Fibroblast of lung (primary cell): ENCODE measurements at regions not wholly inside any gene's neighbourhood (a gene's known extent, or its start where the extent isn't known, plus 50 kb on each side); places are given as distances from the start of the nearest gene placed in this dataset.

ENCODE experiments used
- DNase-seq, 2 donors: peaks; one replicate each; pipeline versions ENCODE4 v3.0.0 to v3.0.0-alpha.2; 2010; ENCODE audit warnings: low read depth in 2 of 2
- H2AFZ ChIP-seq: 2 replicates; pipeline ENCODE4 v1.5.1; 2012; ENCODE audit warnings: low read length, control low read depth, inconsistent platforms
- H3K27ac ChIP-seq: 2 replicates; pipeline ENCODE4 v1.5.1; 2011; ENCODE audit warnings: low read length, control low read depth; ENCODE audit not compliant: insufficient read depth
- H3K27me3 ChIP-seq: 2 replicates; pipeline ENCODE4 v1.5.1; 2011; ENCODE audit warnings: mild to moderate bottlenecking, low read length; ENCODE audit not compliant: control insufficient read depth, insufficient read depth
- H3K36me3 ChIP-seq: 2 replicates; pipeline ENCODE4 v1.5.1; 2011; ENCODE audit warnings: low read length; ENCODE audit not compliant: control insufficient read depth, insufficient read depth
- H3K4me1 ChIP-seq: 2 replicates; pipeline ENCODE4 v1.5.1; 2011; ENCODE audit warnings: low read length; ENCODE audit not compliant: control insufficient read depth, insufficient read depth; ENCODE audit errors: extremely low read depth
- H3K4me2 ChIP-seq: 2 replicates; pipeline ENCODE4 v1.5.1; 2011; ENCODE audit warnings: low read length, control low read depth; ENCODE audit not compliant: insufficient read depth; ENCODE audit errors: extremely low read depth
- H3K4me3 ChIP-seq, 4 experiments: fragments of 200-600 bp in 1 of 4; sonication (generic) in 1 of 4; replicated peaks in 1 of 4; 2 replicates each; pipeline ENCODE4 v1.5.1; 2011 to 2016; ENCODE audit warnings: low read length in 4 of 4, low read depth in 3 of 4, mild to moderate bottlenecking in 3 of 4, control low read depth in 2 of 4, inconsistent platforms in 1 of 4, mixed read lengths in 1 of 4; ENCODE audit not compliant: insufficient read depth in 1 of 4; ENCODE audit errors: control extremely low read depth in 1 of 4
- H3K79me2 ChIP-seq: 2 replicates; pipeline ENCODE4 v1.5.1; 2012; ENCODE audit warnings: mild to moderate bottlenecking, low read length, inconsistent platforms; ENCODE audit not compliant: control insufficient read depth, insufficient read depth
- H3K9ac ChIP-seq: 2 replicates; pipeline ENCODE4 v1.5.1; 2011; ENCODE audit warnings: mild to moderate bottlenecking, low read length, control low read depth; ENCODE audit not compliant: insufficient read depth
- H3K9me3 ChIP-seq: 2 replicates; pipeline ENCODE4 v1.5.1; 2012; ENCODE audit warnings: low read depth, low read length; ENCODE audit not compliant: control insufficient read depth, insufficient read depth
- H4K20me1 ChIP-seq: 2 replicates; pipeline ENCODE4 v1.5.1; 2011; ENCODE audit warnings: low read length; ENCODE audit not compliant: control insufficient read depth, insufficient read depth; ENCODE audit errors: extremely low read depth
- EZH2 ChIP-seq: IDR thresholded peaks from 2 replicates; pipeline ENCODE4 v1.5.1; 2012; ENCODE audit warnings: low read length, control low read depth, mild to moderate bottlenecking; ENCODE audit errors: missing control alignments
- TF ChIP-seq, protein P1 (sequence below), 2 donors: IDR thresholded peaks in 1 of 2; conservative IDR thresholded peaks in 1 of 2; 1 replicate in 1 of 2; 2 replicates in 1 of 2; pipeline ENCODE4 v1.5.1; 2011 to 2012; ENCODE audit warnings: low read length in 2 of 2, control low read depth in 1 of 2, inconsistent platforms in 1 of 2, low read depth in 1 of 2, mild to moderate bottlenecking in 1 of 2

DNA sequence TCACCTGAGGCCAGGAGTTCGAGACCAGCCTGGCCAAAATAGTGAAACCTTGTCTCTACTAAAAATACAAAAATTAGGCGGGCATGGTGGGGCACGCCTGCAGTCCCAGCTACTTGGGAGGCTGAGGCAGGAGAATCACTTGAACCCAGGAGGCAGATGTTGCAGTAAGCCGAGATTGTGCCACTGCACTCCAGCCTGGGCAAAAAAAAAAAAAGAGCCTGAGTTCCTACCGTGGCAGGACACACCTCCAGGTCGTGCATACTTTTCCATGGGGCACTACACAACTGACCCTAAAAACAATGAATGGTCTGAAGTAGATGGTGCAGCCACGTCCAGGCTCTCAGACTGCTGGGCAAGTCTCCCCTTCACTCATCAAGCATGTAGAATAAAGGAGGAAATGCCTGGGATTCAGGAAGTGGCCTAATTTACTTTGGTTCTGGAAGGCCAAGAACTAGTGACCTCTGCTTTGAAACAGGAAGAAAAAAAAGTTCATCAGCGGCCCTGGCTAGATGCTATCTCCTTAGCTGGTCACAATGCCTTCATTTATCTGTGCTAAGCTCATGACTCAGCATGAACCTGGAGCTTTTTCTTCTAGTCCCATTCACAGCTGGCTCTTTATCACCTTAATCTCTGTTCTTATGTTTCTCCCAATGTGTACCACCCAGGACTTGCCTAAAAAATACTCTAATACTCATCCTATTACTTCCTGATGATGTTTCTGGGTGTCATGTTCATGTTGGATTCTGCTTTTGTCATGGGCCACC is 55.8 kb upstream of the OR6J1 start:
- no peak overlapping the region for H3K9ac ChIP-seq
- no peak overlapping the region for H3K4me3 ChIP-seq
- H3K27ac ChIP-seq = no peak overlapping the region
- no peaks in the 10 kb centered on the region for H3K79me2 ChIP-seq
- no peaks in the 10 kb centered on the region for H4K20me1 ChIP-seq
- H3K4me2 ChIP-seq = no peak overlapping the region
- peak in 1 of 2 donors; percentile 62 for DNase-seq
- no peaks in the 10 kb centered on the region for H3K9me3 ChIP-seq
- TF ChIP-seq EZH2 = no peak
- TF ChIP-seq, protein P1, sequence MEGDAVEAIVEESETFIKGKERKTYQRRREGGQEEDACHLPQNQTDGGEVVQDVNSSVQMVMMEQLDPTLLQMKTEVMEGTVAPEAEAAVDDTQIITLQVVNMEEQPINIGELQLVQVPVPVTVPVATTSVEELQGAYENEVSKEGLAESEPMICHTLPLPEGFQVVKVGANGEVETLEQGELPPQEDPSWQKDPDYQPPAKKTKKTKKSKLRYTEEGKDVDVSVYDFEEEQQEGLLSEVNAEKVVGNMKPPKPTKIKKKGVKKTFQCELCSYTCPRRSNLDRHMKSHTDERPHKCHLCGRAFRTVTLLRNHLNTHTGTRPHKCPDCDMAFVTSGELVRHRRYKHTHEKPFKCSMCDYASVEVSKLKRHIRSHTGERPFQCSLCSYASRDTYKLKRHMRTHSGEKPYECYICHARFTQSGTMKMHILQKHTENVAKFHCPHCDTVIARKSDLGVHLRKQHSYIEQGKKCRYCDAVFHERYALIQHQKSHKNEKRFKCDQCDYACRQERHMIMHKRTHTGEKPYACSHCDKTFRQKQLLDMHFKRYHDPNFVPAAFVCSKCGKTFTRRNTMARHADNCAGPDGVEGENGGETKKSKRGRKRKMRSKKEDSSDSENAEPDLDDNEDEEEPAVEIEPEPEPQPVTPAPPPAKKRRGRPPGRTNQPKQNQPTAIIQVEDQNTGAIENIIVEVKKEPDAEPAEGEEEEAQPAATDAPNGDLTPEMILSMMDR (conservative IDR thresholded peaks at IDR 0.05 in 1 of 2, IDR thresholded peaks at IDR 0.05 in 1 of 2; ENCODE audit: low read depth in 1 of 2, low read length in 2 of 2) = no peak
- no peaks in the 10 kb centered on the region for H3K36me3 ChIP-seq
- no peaks in the 10 kb centered on the region for H3K4me1 ChIP-seq
- H3K27me3 ChIP-seq = peaks cover 2% of the 10 kb centered on the region
- no peak overlapping the region for H2AFZ ChIP-seq

DNA sequence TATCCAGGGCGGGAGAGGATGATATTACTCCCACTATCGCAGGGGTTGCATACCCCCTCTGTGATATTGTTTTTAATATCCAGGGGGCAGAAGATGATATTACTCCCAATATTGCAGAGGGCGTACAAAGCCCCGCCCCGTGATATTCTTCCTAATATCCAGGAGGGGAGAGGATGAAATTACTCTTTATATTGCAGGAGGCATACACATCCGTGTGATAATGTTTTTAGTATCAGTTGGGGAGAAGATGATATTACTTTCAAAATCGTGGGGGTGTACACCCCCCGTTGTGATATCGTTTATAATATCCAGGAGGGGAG is 52.9 kb upstream of the OXA1L start:
- H3K4me2 ChIP-seq = peak overlapping the region; percentile 51
- H3K4me1 ChIP-seq = no peaks in the 10 kb centered on the region
- no peaks in the 10 kb centered on the region for H3K36me3 ChIP-seq
- TF ChIP-seq, protein P1 (conservative IDR thresholded peaks at IDR 0.05 in 1 of 2, IDR thresholded peaks at IDR 0.05 in 1 of 2; ENCODE audit: low read depth in 1 of 2, low read length in 2 of 2) = no peak
- TF ChIP-seq EZH2 = no peak
- H2AFZ ChIP-seq = peak overlapping the region; percentile 68
- H3K79me2 ChIP-seq = no peaks in the 10 kb centered on the region
- H3K9ac ChIP-seq = no peak overlapping the region
- no peaks in the 10 kb centered on the region for H3K9me3 ChIP-seq
- DNase-seq = no peak
- no peaks in the 10 kb centered on the region for H3K27me3 ChIP-seq
- H4K20me1 ChIP-seq = no peaks in the 10 kb centered on the region
- no peak overlapping the region for H3K27ac ChIP-seq
- H3K4me3 ChIP-seq = peak overlapping the region in 2 of 4 experiments; percentile 9 to 32

DNA sequence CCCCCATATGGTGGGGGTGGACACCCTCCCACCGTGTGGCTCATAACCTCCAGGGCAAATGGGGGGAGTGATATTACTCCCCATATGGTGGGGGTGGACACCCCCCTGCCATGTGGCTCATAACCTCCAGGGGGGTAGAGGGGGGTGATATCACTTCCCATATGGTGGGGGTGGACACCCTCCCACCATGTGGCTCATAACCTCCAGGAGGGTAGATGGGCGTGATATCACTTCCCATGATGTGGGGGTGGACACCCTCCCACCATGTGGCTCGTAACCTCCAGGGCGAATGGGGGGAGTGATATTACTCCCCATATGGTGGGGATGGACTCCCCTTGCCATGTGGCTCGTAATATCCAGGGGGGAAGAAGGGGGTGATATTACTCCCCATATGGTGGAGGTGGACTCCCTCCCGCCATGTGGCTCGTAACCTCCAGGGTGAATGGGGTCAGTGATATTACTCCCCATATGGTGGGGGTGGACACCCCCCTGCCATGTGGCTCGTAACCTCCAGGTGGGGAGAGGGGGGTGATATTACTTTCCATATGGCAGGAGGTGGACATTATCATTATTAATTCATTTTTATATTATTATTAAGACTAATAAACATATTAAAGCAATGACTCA is 51.2 kb upstream of the OXA1L start:
- no peak overlapping the region for H3K4me2 ChIP-seq
- H3K9ac ChIP-seq = no peak overlapping the region
- H4K20me1 ChIP-seq = no peaks in the 10 kb centered on the region
- no peaks in the 10 kb centered on the region for H3K36me3 ChIP-seq
- H2AFZ ChIP-seq = no peak overlapping the region
- H3K4me3 ChIP-seq = no peak overlapping the region
- H3K4me1 ChIP-seq = no peaks in the 10 kb centered on the region
- H3K27ac ChIP-seq = no peak overlapping the region
- TF ChIP-seq, protein P1 (conservative IDR thresholded peaks at IDR 0.05 in 1 of 2, IDR thresholded peaks at IDR 0.05 in 1 of 2; ENCODE audit: low read depth in 1 of 2, low read length in 2 of 2) = no peak
- TF ChIP-seq EZH2 = no peak
- no peaks in the 10 kb centered on the region for H3K79me2 ChIP-seq
- no peaks in the 10 kb centered on the region for H3K27me3 ChIP-seq
- H3K9me3 ChIP-seq = no peaks in the 10 kb centered on the region
- no peak for DNase-seq
